SK-N-SH treated with all-trans-retinoic acid at 6 μM for 48 hours (cell line): ENCODE measurements at regions not wholly inside any gene's neighbourhood (a gene's known extent, or its start where the extent isn't known, plus 50 kb on each side); places are given as distances from the start of the nearest gene placed in this dataset.
"Not testable (repeated sequence)": the region's sequence is repeated elsewhere in the genome, so short reads cannot be mapped to it uniquely, and the experiment has no call there.

ENCODE experiments used
- BACH2 ChIP-seq: fragments of 250-450 bp; sonication (Bioruptor Pico); IDR thresholded peaks from 2 replicates; pipeline ENCODE4 v1.9.0; 2021; ENCODE audit warnings: mild to moderate bottlenecking, borderline replicate concordance
- POU6F1 ChIP-seq: fragments of 250-450 bp; sonication (Bioruptor Pico); IDR thresholded peaks from 2 replicates; pipeline ENCODE4 v1.8.0; 2021; ENCODE audit warnings: low read depth, mild to moderate bottlenecking, moderate library complexity, borderline replicate concordance
- RARB ChIP-seq: fragments of 250-450 bp; sonication (Bioruptor Pico); IDR thresholded peaks from 2 replicates; pipeline ENCODE4 v1.8.0; 2021; ENCODE audit warnings: mild to moderate bottlenecking, moderate library complexity
- TSHZ2 ChIP-seq: fragments of 250-450 bp; sonication (Bioruptor Pico); IDR thresholded peaks from 2 replicates; pipeline ENCODE4 v1.5.0; 2020; ENCODE audit warnings: mild to moderate bottlenecking, moderate library complexity
- TF ChIP-seq, protein P1 (sequence below): fragments of 250-450 bp; sonication (Bioruptor Pico); IDR thresholded peaks from 2 replicates; pipeline ENCODE4 v1.8.0; 2020; ENCODE audit warnings: mild to moderate bottlenecking, moderate library complexity, borderline replicate concordance

GRCh38 chr7:149961878-149962277 is 88.1 kb downstream of the ATP6V0E2 start:
- TF ChIP-seq POU6F1 (CRISPR knock-in tag); TSHZ2 (CRISPR knock-in tag); BACH2 (CRISPR knock-in tag); RARB: not testable (repeated sequence)
- TF ChIP-seq, protein P1, sequence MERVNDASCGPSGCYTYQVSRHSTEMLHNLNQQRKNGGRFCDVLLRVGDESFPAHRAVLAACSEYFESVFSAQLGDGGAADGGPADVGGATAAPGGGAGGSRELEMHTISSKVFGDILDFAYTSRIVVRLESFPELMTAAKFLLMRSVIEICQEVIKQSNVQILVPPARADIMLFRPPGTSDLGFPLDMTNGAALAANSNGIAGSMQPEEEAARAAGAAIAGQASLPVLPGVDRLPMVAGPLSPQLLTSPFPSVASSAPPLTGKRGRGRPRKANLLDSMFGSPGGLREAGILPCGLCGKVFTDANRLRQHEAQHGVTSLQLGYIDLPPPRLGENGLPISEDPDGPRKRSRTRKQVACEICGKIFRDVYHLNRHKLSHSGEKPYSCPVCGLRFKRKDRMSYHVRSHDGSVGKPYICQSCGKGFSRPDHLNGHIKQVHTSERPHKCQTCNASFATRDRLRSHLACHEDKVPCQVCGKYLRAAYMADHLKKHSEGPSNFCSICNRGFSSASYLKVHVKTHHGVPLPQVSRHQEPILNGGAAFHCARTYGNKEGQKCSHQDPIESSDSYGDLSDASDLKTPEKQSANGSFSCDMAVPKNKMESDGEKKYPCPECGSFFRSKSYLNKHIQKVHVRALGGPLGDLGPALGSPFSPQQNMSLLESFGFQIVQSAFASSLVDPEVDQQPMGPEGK (CRISPR knock-in tag): not testable (repeated sequence)
